ENCODE measurements at regions not wholly inside any gene's neighbourhood (a gene's known extent, or its start where the extent isn't known, plus 50 kb on each side); places are given as distances from the start of the nearest gene placed in this dataset.

DNA sequence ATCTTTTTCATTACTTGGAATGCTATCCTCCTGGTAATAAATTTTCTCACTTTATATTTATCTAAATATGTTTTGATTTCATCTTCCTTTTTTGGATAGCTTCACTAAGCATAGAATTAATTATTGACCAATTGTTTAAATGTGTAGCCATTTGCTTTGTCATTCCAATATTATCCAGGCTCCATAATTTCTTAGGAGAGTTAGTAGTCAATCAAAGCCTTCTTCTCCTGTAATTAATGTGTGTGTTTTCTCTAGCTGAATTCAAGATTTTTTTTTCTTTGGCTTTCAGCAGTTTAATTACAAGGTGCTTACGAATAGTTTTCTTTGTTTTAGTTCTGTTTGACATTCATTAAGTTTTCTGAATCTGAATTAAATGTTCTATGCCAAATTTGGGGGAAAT lies 545.9 kb upstream of the CELF2 start:
- no peak for DNase-seq

DNA sequence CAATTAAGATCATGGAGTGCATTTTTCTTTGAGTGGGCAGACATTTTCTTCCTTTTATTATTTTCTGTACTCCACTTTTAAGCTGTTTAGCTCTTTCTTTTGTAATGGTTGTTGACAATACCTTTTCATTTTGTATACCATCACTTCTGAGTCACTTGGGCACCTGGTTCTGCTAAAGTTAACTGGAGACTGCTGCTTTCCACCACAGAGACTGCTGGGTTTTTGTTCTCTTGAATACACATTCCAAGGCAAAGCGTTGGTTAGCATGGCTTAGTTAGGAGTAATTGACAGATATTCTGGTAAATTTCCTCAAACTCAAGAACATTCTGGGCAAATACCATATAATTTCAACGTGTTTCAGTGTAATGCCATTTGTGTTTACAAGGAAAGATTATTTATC lies 541.9 kb upstream of the CELF2 start:
- DNase-seq: no peak

DNA sequence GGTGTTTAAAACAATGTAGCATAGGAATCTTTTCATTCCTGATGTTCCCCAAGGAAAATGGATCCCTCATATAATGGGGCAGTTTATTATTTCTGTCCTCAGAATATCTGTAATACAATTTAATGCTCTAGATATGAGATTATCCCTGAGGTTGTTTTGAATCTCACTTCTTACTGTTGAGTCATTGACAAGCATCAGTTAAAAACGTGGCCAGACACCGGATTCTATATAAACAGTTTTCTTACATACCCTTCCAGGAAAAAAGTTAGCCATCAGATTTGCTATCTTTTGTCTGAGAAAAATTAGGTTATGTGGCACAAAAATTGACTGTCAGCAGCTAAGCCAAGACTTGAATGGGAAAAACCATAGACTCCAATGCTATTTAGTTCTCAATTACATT lies 539.8 kb upstream of the CELF2 start:
- DNase-seq: no peak

DNA sequence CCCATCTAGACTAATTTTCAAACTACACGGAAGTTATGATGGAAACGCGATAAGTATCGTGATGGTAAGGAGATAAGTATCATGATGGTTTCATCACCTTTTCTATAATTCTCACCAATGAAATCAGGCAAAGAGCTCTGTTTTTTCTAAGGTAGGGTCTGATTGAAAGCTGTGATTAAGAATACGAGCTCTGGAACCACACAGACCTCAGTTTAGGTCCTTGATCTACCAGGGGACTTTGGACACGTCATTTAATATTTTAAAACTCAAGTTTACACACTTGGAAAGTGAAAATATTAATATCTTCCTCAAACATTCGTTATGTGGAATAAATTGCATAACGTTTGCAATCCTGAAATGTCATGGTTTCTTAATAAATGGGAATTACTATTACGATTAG lies 538.2 kb upstream of the CELF2 start:
- DNase-seq: no peak

DNA sequence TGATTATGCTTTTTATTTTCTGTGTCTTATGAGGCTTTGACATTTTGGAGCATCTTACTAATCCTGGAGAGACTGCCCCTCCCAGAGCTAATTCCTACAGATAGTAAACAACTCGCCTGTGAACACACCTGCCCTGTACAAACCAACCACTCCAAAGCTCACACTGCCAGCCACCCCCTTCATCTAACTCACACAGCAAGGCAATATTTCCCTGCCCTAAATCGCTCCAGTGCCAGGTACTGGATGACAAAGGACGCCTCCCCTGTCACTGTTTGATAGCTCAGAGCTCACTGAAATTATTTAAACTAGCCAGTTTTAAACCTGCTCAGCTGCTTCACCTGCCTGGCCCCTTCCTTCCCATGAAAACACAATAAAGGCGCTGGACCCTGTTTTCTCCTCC lies 535.1 kb upstream of the CELF2 start:
- DNase-seq: no peak

DNA sequence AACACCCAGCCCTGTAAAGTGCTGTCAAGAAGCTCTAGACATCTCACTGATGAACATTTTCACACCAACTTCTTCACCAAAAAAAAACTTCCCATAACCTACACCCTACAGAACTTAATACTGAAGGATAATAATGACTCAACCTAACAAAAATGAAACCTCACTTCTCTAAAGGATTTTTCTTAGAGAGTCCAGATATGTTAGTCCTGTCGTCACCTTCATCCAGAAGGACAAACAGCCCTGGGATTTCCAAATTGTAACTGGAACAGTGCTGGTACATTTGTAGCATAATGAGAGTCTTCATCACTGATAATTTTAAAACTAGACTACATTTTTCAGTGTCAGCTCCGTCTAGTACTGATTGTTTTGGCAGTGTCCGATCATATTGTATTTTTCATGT lies 528.6 kb upstream of the CELF2 start:
- DNase-seq: no peak

DNA sequence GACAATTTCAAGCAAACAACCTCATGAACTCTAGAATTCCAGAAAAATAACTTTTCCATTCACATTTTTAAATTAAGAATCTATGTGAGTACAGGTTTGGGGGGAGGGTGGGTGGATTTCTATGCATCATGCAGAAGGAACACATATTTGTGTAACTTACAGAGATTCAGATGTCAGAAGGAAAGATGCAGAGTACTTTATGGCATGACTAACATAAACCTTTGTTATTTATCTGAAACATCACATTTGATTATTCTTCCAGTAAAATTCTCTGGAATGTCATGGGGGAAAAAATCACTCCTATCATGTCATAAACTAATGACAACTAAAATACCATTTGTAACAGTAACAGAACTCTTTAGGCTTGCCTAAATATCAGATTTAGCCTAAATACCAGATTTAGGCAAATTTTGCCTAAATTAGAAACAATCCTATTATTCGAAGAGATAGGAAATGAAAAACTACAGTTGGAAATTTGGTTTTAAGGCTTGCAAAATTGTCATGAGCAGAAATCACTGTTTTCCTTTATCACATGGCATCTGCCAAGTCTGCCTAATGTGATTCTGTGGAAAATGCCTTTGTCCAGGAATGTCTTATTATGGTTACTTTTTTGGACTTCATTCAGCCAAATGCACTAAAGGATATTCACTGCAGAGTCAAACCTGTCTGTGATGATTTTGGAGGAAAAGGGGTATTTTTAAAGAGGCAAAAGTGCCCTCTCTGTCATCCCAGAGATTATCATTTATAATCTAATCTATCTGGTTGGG lies 527.7 kb upstream of the CELF2 start:
- DNase-seq: no peak

DNA sequence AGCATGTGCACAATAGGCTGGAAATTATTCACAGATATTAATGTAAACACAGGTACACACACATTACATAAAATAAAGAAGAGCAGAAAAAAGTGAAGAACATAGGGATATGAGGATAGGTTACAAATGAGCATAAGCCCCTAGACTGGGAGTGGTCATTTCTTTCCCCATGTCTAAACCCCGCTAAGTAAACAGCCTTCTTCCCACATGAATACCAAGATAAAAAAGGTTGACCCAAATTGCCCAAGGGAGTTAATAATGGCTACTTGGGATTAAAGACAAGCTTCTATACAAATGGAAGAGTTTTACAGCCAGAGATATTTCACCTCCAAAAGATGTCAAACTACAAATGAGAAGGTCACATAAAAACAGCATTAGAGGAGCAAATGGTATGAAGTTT lies 527.1 kb upstream of the CELF2 start:
- no peak for DNase-seq

DNA sequence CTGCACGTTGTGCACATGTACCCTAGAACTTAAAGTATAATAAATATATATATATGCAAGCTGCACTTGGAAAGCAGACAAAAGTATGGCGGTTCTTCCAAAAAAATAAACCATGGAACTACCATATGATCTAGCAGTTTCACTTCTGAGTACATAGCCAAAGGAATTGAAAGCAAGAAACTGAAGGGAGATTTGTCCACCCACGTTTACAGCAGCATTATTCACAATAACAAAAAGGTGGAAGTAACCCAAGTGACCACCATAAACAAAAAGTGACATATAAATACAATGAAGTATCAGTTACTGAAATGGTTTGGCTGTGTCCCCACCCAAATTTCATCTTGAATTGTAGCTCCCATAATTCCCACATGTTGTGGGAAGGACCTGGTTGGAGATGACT lies 525.3 kb upstream of the CELF2 start:
- DNase-seq: no peak

DNA sequence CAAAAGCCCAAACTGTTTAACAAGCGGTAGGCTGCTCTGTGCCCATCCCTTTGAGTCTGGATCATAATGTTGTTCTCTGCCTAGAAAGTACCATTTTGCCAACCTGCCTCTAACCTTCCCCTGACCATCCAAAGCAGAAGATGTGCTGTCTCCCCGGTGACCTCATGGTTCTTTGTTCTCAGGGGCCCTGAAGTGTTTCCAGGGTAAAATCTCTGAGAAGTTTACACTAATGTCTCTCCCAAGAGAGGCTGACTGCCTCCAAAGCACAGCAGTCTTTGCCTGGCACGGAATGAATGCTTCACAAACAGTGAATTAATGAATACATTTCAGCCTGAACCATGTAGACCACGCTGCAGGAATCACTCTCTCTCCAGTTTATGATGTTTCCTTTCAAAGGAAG lies 523.8 kb upstream of the CELF2 start:
- DNase-seq: no peak

DNA sequence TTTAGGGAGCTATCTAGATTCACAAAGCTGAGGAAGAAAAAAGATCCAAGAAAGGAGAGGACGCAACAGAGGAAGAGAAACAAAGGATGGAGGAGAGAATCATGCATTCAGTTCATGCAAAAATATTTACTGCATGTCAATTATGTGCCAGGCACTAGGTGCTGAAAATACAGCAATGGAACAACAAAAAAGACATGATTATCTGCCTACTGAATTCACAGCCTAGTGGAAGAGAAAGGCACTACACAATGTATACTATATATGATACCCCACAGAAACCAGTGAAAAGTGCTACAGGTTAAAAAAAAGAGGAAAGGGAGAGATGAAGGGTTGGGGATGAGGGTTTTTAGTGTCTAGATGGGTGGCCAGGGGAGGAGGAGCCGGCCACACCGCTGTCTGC lies 520.4 kb upstream of the CELF2 start:
- DNase-seq: no peak

DNA sequence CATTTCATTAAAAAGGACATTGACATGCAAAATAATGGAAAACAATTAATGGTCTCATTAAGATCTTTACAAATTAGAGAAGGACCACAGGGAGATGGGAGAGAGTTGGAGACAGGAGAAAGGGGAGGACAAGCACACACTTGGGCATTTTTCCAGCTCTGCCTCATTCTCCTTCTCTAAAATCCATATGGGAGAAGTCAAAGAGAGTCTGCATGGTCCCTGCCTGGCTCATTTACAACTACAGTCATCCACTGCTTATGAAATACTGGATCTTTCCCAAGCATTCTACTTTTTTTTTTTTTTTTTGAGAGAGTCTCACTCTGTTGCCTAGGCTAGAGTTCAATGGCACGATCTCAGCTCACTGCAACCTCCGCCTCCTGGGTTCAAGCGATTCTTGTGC lies 518.9 kb upstream of the CELF2 start:
- DNase-seq: no peak

DNA sequence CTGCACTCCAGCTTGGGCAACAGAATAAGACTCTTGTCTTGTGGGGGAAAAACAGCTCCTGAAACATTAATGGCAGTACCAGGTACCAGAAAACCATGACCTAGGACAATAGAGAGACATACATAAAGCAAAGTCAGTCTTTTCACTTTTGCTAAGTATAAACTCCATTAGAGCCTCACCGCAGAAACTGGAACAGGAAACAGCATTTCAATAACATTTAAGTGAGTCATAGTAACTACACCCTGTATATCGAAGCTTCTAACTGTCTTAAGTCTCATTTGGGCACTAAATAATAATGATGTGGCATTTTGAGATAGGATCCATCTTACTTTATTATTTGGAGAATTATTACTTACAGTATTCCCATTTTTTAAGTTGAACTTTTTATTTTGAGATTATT lies 517.8 kb upstream of the CELF2 start:
- no peak for DNase-seq

DNA sequence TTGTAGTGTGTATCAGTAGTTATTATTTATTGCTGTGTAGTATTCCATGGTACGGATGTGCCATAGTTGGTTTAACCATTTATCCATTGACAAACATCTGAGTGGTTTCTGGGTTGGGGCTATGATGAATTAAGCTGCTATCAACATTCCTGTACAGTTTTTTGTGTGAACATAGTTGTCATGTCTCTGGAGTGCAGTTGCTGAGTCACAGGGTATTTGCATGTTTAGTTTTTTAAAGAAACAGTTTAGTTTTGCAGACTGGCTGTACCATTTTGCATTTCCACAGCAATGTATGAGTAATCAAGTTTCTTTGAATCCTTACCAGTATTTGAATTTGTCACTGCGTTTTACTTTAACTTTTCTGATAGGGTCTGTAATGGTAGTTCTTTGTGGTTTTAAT lies 516.7 kb upstream of the CELF2 start:
- DNase-seq: no peak

DNA sequence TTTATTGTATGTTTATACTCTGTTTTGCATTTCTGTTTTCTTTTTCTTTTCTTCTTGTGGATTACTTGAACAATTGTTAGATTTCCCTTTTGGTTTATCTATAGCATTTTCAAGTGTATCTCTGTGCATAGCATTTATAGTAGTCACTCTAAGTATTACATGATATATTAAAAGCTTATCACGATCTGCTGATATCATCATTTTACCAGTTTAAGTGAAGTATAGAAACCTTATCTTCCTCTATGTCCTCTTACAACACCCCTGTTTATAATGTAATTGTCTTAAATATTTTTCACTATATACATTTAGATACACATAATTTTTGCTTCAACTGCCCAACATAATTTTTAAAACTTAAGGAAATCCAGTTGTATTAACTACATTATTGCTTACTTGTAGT lies 513.9 kb upstream of the CELF2 start:
- DNase-seq: no peak

DNA sequence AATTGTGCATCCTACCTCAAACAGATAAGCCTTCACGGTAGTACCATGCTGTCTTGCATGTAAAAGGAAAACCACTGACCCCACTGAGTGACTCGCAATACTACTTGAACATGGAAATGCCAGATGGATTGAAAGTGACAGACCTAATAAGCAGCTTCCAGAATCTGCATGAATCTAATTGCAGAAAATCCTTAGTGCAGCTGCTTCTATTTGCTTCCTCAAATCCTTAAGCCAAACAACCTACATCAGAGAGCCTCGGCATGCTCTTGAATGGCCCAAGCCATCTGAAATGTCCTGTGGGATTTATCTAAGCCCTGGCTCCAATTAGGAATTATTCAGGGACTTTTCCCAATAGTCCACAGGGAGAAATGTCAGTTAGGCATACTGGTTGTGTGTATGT lies 509.5 kb upstream of the CELF2 start:
- DNase-seq: no peak

DNA sequence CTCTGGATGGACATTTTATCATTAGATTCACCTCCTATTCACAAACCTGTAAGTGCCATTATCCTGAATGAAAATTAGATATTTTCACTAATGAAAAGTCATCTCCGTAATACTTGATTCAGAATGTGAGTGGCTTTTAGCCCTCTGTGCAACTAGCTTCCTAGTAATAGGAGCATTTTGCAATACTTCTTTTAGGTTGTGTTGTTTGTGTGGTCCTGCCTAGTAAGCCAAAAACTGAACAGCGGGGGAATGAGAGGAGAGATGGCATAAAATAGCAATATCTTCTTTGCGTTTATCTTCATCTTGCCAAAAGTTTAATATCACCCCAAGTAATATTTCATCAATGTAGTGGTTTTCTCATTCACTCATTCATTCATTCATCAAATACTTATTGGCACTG lies 507.5 kb upstream of the CELF2 start:
- DNase-seq: no peak

DNA sequence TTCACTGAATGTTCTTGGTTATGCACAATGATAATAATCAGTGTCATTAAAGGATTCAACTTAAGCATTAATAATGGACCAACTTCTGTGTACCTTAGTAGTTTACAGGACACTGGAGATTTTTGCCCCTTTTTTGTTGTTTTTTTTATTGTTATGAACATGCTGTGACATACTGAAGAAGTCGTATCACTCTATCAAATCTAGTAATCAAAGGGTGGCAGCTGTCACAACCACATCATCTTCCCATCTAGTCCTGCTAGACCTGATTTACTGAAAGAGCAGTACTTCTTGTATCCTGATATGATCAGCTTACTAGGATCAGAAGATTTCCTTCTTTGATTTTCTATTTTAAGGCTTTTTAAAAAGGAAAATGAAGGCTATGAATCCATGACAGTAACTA lies 504.6 kb upstream of the CELF2 start:
- no peak for DNase-seq

DNA sequence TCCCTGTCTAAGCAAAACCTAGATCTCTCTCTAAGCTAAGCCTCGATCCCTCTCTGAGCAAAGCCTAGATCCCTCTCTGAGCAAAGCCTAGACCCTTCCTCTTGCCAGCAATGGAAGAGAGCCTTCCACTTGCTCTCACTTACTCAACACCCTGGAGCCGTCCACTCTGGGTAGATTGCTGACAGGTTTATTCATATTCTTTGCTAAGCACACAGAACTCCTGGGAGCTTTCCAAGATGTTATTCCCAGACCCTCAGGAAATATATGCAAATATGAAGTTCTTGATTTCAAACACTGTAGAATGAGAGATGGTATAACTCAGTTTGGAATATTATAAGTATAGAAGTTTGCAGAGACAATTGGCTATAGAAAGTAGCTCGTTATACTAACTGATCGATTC lies 503.8 kb upstream of the CELF2 start:
- DNase-seq: no peak

DNA sequence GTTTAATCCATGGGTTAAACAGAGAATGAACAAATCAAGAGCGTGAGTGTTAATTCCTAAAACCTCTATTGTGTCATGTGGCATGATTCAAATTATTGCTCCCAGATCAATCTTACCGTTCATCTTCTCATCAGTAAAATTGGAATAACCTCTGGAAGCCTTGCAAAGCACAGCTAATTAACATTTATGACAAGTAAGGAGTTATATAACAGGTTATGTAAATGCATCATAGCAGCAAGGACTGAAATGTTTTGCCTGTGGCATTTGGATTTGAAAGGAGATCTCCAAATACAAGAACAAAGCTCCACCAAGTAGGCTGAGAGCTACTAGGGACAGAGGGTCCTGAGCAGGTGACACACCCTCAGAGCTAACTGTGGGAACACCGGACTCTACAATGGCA lies 502.9 kb upstream of the CELF2 start:
- no peak for DNase-seq

DNA sequence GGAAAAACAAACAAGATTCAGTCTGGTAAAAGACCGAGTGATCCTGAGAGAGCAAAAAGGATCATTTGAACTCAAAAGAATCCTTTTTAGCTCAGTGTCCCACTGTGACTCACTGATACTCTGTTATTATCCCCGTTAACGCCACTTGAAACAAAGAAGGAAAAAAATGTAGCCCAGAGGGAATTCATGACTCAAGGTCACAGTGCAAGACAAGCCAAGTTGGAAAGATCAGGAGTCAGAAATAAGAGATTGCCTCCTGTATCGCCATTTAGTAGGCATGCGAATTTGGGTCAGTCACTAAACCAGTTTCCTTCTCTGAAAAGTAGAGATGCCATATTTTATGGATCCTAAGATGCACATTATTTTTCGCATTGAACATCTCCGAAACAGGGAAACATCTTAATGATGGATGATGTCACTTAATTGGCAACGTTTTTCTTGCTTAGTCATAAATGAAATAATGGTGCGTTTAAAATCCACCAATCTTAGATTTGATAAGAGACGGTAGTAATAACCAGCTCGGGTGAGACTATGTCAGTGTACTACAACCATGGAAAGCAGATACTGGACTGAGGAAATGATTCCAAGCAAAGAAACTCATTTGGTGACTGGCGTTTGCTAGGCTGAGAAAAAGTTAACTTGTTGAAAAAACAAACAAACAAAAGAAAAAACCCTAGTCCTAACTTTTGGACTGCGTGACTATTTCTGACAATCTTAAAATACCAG lies 502.0 kb upstream of the CELF2 start:
- DNase-seq: no peak

DNA sequence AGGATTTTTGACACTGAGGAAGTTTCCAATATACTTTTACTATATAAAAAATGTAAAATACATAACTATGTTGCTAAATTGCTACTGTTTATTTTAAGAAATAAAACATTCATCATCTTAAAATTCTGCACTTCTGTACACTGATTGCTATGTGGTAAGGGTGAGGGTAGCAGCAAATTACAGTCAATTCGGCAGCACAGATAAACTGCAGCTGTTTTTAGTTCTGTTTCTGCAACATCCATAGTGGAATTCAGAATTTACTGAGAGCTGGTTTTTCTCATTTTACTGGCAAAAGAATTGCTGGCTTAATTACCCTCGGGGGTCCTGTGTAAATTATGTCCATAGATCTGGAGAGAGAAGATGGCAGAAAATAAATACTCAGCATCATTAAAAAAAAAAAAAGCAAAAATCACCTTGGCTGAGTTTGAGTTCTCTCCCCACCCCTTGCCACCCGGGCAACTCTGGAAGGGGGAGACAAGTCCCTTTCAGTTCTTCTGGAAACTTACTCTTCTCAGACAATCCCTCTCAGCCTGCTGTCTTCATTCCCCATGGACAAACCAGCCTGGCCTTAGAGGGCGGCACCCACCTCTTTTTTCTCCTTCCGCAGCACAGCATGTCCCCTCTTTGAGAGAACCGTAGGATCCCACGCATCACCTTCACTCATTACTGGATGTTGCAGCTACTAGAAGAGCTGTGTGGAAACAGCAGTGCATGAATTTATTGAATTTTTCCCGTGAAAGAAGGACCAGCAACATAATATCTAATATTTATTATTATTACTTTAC lies 501.1 kb upstream of the CELF2 start:
- DNase-seq: no peak

DNA sequence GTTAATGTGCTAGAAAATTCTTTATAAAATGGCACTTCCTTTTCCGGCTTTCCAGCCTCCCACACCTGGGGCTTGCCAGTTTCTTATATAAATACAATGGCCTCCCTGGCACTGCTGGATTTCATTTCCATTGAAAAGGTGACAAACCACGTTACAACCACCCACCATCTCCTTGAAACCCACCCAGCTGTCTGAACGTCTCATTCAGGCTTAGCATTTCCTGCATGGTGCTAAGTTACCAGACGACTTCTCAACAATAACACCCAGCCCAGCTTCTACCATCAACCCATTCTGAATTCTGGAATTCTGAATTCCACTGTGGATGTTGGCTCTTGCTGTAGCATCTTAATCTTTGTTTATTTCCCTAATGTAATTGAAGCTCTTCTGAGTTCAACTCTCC lies 499.8 kb upstream of the CELF2 start:
- DNase-seq: no peak

DNA sequence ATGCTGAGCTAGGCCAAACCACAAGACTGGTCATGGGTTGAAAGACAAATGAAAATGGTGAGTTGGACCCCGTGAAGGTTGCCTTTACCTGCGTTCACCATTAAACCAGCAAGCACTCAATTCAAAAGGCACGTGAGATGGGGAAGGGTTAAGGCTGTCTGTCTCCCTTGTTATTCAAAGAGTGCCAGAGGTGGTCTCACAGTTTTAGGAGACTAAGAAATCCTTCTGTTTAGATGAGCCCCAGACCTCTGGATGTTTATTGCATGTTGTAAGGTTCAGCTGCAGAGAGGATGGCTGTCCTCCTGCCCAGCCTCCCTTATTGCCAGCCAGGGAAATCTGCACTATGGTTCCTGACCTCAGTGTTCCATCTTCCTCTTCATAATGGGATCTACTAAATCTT lies 498.0 kb upstream of the CELF2 start:
- no peak for DNase-seq
